ENCODE measurements at regions not wholly inside any gene's neighbourhood (a gene's known extent, or its start where the extent isn't known, plus 50 kb on each side); places are given as distances from the start of the nearest gene placed in this dataset.

- DNase-seq = no peak
Observed at GRCh38 chr2:16288371-16289112, 348.2 kb downstream of the MYCN start.

DNA sequence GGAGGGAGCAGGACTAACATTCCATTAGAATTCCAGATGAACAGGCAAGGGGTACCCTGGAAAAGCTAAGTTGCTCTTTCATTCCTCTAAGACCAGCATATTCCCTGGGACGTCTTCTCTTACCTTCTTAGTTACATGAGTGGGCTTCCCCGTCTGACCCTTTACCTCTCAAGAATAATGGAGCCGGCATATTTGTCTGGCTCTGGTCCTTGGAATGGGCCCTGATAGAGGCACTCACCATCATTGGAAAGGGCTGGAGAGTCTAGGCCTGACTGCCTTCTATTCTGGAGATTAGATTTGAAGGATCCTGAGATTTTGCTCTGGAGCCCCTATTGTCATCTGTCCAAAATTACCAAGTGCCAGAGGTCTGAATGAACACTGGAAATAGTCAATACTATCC lies 347.5 kb downstream of the MYCN start:
- DNase-seq = no peak

- DNase-seq = no peak
Observed at GRCh38 chr2:16287281-16287680, 346.9 kb downstream of the MYCN start.

DNA sequence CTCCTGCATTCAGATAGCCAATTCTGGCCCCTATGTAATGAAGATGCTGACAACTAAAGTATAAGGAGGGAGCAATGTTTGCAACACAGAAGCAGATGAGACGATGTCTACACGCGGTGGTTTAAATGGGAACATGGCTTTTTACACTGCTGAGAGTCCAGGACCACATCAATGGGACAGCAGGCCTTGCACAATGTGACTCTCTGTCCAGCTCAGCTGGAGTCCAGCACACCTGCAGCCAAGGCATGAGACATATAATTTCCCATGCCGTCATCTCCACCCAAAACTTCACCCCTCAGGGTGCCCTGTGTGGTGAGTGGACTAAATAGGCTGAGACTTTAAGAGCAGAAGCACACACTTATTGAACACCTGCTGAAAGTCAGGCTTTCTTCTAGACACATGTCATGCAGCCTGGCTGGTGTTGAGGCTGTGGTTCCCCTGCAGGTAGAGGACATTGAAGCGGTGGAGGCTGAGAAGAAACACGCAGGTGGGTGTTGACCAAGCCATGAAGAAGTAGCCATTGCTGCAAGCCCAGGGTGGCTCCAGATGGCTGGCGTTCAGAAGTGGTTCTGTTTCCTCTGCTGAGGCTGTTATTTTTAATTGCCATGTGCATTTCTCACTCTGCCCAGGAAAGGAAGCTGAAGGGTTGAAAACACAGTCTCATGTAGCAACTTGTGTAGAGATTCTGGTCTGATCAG lies 345.6 kb downstream of the MYCN start:
- no peak for DNase-seq

DNA sequence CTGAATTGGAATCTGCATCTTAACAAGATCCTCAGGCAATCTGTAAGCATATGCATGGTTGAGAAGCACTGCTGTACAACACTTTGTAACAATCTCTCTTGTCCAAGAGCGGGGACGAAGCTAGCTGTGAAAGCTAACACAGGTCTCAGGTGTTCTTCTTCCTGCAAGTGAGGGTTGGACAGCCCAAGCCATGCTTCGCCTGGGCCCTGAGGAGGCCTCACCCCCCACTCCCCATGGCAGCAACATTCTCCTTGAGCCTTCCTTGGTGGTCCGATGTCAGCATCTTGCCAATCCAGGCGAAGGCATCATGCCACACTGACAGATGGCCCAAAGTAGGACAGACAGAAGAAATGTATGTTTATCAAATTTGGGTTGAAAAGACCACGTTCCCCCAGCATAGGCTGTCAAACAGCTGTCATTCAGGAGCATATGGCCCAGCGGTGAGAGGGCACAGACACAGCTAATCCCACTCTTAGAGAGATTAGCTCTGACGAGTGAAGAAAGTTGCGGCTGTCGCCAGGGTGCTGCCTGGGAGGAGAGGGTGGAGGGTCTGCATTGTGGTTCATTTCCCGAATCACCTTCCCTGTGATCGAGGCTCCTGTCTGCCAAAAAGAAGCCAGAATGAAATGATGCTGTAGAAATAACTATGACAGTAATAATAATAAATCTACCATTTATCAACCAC lies 344.7 kb downstream of the MYCN start:
- no peak for DNase-seq

GRCh38 chr2:16283071-16283850 lies 342.9 kb downstream of the MYCN start:
- DNase-seq = no peak

DNA sequence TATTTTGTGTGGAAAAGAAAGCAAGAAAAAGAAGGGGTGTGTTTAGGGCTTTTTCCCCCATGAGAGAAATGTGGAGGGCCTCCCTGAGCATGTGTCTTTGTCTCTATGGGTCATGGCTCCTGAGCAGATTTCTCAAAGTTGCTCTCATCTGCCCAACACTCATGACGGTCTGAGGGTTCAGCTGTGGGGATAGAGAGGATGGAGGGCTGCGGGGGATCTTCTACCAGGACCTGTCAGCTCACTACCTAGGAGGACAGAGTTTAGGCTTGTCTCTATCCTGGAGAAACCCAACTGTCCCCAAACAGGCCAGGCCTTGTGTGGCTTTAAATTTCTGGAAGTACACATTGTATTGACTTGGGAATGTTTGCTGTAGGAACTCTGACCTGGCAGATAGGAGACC lies 342.2 kb downstream of the MYCN start:
- no peak for DNase-seq

DNA sequence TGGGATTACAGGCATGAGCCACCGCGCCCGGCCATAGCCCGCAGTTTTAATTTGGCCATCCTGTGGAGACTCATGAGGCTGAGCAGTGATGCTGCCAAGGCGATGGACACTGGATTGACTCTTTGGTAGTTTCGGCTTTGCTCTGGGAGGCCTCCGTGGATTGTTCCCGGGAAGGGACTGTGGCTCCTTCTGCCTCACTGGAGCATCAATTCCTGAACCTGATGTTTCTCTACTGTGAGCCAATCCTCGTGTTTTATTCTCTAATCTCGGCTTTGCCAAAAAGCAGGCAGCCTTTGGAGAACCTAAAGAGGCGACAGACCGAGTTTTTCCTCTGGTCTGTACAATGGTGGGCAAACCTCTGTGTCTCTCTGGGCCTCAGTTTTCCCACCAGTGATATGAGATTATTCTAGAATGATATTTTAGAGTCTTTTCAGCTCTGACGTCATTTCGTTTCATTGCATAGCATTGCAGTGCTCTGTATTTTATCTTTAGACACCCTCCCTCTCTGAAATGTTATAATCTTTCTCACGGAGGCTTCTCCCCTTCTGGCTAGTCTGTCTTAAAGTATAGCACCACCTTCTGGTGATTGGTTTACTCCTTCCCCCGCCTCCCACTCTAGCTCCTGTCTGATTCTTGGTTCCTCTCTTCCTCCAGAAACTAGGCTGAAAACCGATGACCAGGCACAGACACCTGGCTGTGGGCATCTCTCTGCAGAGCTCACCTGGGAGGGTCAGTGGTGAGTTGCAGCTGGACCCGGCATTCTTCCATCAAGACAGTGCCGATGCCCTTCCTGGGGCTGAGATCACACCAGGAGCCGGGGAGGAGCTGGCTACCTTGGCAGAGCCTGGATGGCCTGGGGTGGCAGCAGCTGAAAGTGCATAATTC lies 341.3 kb downstream of the MYCN start:
- DNase-seq = no peak

DNA sequence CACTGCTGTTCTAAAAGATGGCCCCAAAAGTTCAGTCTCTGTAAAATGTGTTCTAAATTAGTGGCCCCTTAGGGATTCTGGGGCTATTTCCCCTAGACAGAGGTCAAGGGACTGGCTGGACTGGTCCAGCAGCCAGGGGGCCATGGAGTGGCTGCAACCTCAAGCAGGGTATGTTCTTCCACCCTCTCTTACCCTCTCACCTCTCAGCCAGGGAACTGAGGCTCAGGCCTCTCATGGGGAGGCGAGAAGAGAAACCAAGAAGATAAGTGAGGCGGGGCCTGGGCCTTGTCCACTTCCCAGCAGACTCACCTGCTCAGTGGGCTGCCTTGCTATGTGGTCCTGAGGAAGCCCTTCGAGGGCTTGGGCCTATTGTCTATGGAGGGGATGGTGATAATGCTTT lies 339.7 kb downstream of the MYCN start:
- no peak for DNase-seq

DNA sequence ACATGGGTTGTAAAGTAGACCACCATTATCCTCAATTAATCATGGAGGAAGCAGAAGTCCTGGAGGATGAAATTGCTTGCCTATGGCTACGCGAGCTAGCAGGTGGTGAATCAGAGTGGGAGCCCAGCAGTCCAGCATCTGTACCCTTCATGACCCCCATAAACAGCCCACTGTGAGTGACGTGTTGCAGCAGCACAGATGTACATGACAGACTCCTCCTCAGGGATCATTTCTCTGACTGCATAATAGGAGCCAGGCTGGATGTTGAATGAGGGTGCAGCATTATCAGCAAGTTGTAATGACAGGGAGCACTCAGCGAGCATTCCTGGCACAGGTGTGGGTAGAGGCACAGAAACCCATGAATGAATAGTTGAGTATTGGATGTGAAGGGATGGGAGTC lies 339.3 kb downstream of the MYCN start:
- DNase-seq = no peak

DNA sequence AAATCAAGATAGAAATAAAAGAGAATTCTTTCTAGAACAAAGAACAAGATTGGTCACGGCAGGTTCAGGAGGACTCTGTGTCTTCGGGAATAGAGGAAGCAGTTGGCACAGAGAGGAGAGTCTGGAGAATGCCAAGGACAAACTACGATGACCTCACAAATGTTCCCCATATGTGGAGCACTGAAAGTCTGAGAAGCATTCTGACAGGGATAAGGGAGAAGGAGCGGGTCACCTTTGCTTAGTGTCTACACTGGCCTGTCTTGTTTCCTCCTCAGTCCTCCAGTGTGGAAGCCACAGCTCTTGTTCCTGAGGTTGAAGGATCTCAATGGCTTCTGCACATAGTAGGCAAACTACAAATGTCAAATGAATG lies 338.8 kb downstream of the MYCN start:
- no peak for DNase-seq

GRCh38 chr2:16278421-16279200 lies 338.3 kb downstream of the MYCN start:
- DNase-seq = no peak

DNA sequence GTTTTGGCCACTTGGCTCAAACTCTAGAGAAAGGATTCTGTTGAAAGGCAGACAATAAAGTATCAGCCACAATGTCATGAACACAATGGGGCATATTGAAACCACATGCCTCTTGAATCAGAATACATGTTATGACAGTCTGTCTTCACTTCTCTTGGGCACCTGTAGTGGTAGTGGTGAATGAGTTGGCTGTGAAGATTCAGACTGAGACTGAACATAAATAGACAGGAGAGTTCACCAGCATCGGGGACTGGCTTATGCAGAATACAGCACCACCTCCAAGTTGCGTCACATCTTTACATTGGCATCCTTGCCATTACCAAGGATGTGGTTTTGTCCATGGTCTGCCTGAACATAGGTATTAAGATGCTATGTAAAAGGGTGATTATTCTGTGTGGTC lies 336.8 kb downstream of the MYCN start:
- no peak for DNase-seq

- no peak for DNase-seq
Observed at GRCh38 chr2:16275661-16276060, 335.3 kb downstream of the MYCN start.

GRCh38 chr2:16275131-16275530 lies 334.8 kb downstream of the MYCN start:
- no peak for DNase-seq

- no peak for DNase-seq
Observed at GRCh38 chr2:16273111-16273510, 332.8 kb downstream of the MYCN start.

- DNase-seq = no peak
Observed at GRCh38 chr2:16272038-16272788, 331.9 kb downstream of the MYCN start.

GRCh38 chr2:16271231-16271896 lies 331.0 kb downstream of the MYCN start:
- no peak for DNase-seq

DNA sequence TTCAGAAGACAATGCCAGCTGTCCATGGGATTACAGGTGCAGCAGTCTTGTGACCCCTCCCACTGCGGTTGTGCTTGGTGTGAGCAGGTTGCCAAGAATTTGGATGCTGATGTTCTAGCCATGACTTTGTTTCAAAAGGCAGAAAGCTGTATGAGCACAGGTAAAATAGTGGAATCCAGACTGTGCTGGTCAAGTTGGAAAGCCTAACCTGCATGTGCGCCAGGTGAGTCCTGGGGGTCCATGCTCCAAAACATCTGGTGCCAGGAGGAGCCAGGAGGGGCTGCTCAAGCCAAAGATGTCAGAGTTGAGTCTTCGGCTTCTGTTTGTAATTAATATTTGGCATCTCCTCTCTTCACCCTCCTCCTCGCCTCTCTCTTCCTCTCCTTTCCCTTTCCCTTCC lies 330.1 kb downstream of the MYCN start:
- no peak for DNase-seq

All from NCI-H1105 (cell line).